ENCODE measurements at regions not wholly inside any gene's neighbourhood (a gene's known extent, or its start where the extent isn't known, plus 50 kb on each side); places are given as distances from the start of the nearest gene placed in this dataset.

GRCh38 chr11:42344204-42344792 lies 884.8 kb upstream of the LRRC4C start:
- Histone ChIP-seq H3K27ac (ENCODE audit: low read length) (no peak overlapping the region), H3K9me3 (ENCODE audit: low read length) (no peaks in the 10 kb centered on the region), H3K36me3 (ENCODE audit: insufficient read depth, low read length) (no peaks in the 10 kb centered on the region), H3K9me2 (ENCODE audit: insufficient read depth, low read length) (no peaks in the 10 kb centered on the region), H3K4me2 (ENCODE audit: low read length) (no peak overlapping the region), H3K9ac (ENCODE audit: low read length) (no peak overlapping the region), H2AFZ (ENCODE audit: low read depth, low read length) (no peak overlapping the region), H3K79me2 (replicated peaks; ENCODE audit: insufficient read depth, low read length) (no peaks in the 10 kb centered on the region), H3F3A (ENCODE audit: insufficient read depth, low read length, poor library complexity, severe bottlenecking) (no peaks in the 10 kb centered on the region), H3K4me3 (ENCODE audit: low read length) (no peak overlapping the region), H3K27me3 (ENCODE audit: insufficient read depth, low read depth, low read length) (no peaks in the 10 kb centered on the region), H4K20me1 (ENCODE audit: insufficient read depth) (no peaks in the 10 kb centered on the region)
- TF ChIP-seq TAF1 (IDR thresholded peaks at IDR 0.05; ENCODE audit: low read depth) (no peak), CTCF (IDR thresholded peaks at IDR 0.05; ENCODE audit: poor library complexity, severe bottlenecking) (no peak), REST (IDR thresholded peaks at IDR 0.05; ENCODE audit: borderline replicate concordance) (no peak), POLR2AphosphoS5 (IDR thresholded peaks at IDR 0.05) (no peak), EP300 (conservative IDR thresholded peaks at IDR 0.05; ENCODE audit: poor library complexity, severe bottlenecking) (no peak), EZH2 (IDR thresholded peaks at IDR 0.05; ENCODE audit: borderline replicate concordance, insufficient read depth, low read length, poor library complexity, severe bottlenecking) (no peak), MXI1 (conservative IDR thresholded peaks at IDR 0.05; ENCODE audit: poor library complexity, severe bottlenecking) (no peak), RAD21 (conservative IDR thresholded peaks at IDR 0.05) (no peak), SMC3 (conservative IDR thresholded peaks at IDR 0.05; ENCODE audit: poor library complexity) (no peak)

- Histone ChIP-seq H3K9ac (ENCODE audit: low read length) (no peak overlapping the region), H3K27me3 (ENCODE audit: insufficient read depth, low read depth, low read length) (no peaks in the 10 kb centered on the region), H3K4me3 (ENCODE audit: low read length) (no peak overlapping the region), H2AFZ (ENCODE audit: low read depth, low read length) (no peak overlapping the region), H3K79me2 (replicated peaks; ENCODE audit: insufficient read depth, low read length) (no peaks in the 10 kb centered on the region), H4K20me1 (ENCODE audit: insufficient read depth) (no peaks in the 10 kb centered on the region), H3K9me2 (ENCODE audit: insufficient read depth, low read length) (no peaks in the 10 kb centered on the region), H3F3A (ENCODE audit: insufficient read depth, low read length, poor library complexity, severe bottlenecking) (no peaks in the 10 kb centered on the region), H3K36me3 (ENCODE audit: insufficient read depth, low read length) (no peaks in the 10 kb centered on the region), H3K9me3 (ENCODE audit: low read length) (no peaks in the 10 kb centered on the region), H3K4me2 (ENCODE audit: low read length) (no peak overlapping the region), H3K27ac (ENCODE audit: low read length) (no peak overlapping the region)
- TF ChIP-seq CTCF (IDR thresholded peaks at IDR 0.05; ENCODE audit: poor library complexity, severe bottlenecking) (no peak), REST (IDR thresholded peaks at IDR 0.05; ENCODE audit: borderline replicate concordance) (no peak), POLR2AphosphoS5 (IDR thresholded peaks at IDR 0.05) (no peak), SMC3 (conservative IDR thresholded peaks at IDR 0.05; ENCODE audit: poor library complexity) (no peak), RAD21 (conservative IDR thresholded peaks at IDR 0.05) (no peak), EZH2 (IDR thresholded peaks at IDR 0.05; ENCODE audit: borderline replicate concordance, insufficient read depth, low read length, poor library complexity, severe bottlenecking) (no peak), TAF1 (IDR thresholded peaks at IDR 0.05; ENCODE audit: low read depth) (no peak)
These were observed 886.5 kb upstream of the LRRC4C start for GRCh38 chr11:42345933-42346332.
